Activated CD4-positive, alpha-beta T cell treated with anti-CD3 and anti-CD28 coated beads for 36 hours (primary cell): ENCODE measurements at regions not wholly inside any gene's neighbourhood (a gene's known extent, or its start where the extent isn't known, plus 50 kb on each side); places are given as distances from the start of the nearest gene placed in this dataset.

Source experiments
- ATAC-seq: fragments of 200-7000 bp; cut with Tn5 transposase; one replicate; pipeline ENCODE4 v1.10.0; 2021; ENCODE audit warnings: mild to moderate bottlenecking, moderate library complexity
- CTCF ChIA-PET: fragments of 350-600 bp; sonication (Branson Sonifier 250); formaldehyde crosslinking; loops from one replicate; lab custom pipeline; 2021; ENCODE audit warnings: antibody characterized with exemption; lab: Charles Lee
- POLR2A ChIA-PET: fragments of 350-600 bp; sonication (Branson Sonifier 250); formaldehyde crosslinking; loops from one replicate; lab custom pipeline; 2021; ENCODE audit warnings: antibody characterized with exemption, inconsistent platforms; lab: Charles Lee
- DNase-seq: peaks from one replicate; pipeline ENCODE4 v3.0.0-alpha.2; 2020
- H3K27ac Mint-ChIP-seq: one replicate; pipeline ENCODE4 v1.8.0; 2021; ENCODE audit warnings: mixed read lengths
- H3K27me3 Mint-ChIP-seq: one replicate; pipeline ENCODE4 v1.8.0; 2021; ENCODE audit warnings: mixed read lengths
- H3K36me3 Mint-ChIP-seq: one replicate; pipeline ENCODE4 v1.8.0; 2021; ENCODE audit warnings: low read depth, mixed read lengths
- H3K4me1 Mint-ChIP-seq: one replicate; pipeline ENCODE4 v1.8.0; 2021; ENCODE audit warnings: mixed read lengths
- H3K4me3 Mint-ChIP-seq: one replicate; pipeline ENCODE4 v1.8.0; 2021; ENCODE audit warnings: mild to moderate bottlenecking, moderate library complexity, mixed read lengths
- H3K9me3 Mint-ChIP-seq: one replicate; pipeline ENCODE4 v1.8.0; 2021; ENCODE audit warnings: low read depth, mixed read lengths
- intact Hi-C, 2 experiments: fragments of 100-400 bp; cut with DNase I in 1 of 2; cut with micrococcal nuclease in 1 of 2; formaldehyde crosslinking; loops; one replicate each; pipeline versions ENCODE4 v1.14.2 to v1.15.1; 2022 to 2024; cut with DNase I, micrococcal nuclease

DNA sequence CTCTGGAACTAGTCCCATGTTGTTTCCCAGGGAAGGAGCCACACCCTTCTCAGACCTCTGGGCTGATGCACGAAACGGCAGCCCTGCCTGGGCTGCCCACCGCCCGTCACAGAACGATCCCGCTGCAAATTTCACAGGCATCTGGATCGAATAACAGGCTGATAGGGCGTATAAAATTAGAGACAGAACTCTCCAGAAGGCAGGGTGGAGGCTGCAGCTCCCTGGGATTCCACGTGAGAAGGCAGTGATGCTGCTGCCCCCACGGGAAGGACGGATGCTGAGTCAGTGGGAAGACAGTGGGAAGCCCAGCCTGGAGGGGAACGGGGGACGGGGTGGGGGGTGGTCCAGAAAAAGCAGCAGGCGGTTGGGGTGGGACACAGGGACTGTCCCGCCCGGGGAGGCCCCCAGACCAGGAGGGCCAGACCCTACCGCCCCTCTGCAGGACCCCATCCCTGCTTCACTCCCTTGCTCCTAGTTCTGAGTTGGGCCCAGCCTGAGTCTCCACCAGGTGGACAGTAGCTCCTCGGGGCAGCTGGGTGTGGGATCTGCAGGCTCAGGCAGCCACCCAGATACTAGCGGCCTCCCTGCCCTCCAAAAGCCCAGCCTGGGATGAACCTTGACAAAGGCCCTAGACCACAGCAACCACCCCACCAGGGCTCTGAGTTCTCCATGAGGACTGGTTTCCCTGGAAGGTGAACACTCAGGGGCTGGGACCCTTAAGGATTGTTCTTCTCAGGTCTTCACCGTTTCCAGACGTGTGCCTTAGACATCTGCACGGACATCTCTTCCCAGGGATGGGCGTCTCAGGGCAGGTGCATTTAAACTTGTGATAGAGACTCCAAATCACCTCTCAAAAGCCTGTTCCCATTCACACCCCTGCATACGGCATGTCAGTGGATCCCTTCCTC is 117.8 kb downstream of the METRNL start:
- H3K27ac Mint-ChIP-seq = no peak overlapping the region
- no peaks in the 10 kb centered on the region for H3K9me3 Mint-ChIP-seq
- ATAC-seq = no peak
- peak; percentile 3 for DNase-seq
- no peaks in the 10 kb centered on the region for H3K36me3 Mint-ChIP-seq
- intact Hi-C loops = no loop called here
- ChIA-PET CTCF (interaction anchor here (0.6 kb wide), 1 partner anchor 407 kb away, joined by 3 read pairs; no protein-coding TSS in a partner anchor), POLR2A (no interaction called here)
- H3K4me3 Mint-ChIP-seq = no peak overlapping the region
- peaks cover 4% of the 10 kb centered on the region for H3K27me3 Mint-ChIP-seq
- H3K4me1 Mint-ChIP-seq = peaks cover 42% of the 10 kb centered on the region

DNA sequence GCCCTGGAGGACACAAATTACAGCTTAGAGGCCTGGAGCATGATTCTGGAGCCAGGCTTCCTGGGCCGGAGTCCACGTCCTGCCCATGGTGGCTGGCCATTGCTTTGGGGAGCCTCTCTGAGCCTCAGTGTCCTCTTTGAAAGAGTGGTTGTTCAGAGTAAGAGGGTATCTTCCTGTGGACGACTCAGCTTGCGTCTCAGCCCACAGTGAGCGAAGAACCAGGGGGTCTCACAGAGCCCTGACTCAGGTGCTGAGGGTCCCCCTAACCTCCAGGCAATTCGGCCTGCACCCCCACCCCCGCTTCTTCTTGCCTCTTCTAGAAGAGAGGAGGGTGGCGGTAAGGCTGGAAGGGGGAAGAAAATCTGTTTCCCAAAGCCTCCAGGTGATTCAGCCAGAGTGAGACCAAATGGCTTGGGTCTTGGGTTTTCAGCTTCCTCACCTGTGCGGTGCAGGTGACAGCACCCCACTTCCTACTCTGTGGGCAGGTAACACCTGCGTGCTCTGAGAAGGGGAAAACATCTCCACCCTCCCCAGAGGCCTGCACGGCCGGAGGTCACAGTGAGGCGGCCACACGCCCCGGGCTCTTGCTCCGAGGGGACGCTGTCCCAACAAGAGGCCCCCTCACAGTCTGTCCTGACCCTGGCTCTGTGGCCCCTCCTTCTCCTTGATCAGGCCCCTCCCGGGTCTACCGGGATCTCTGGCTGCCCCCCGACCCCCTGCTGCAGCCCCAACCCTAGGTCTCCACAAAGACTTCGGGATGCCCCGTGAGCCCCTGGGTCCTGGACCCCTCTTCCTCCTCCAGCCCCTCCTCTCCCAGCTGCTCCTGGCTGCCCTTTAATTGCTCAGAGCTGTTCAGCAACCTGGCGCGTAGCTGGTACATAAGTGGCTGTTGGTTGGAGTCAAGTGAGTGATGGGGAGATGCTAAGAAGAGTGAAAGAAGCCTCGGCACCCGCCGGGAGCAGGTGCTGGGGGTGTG is 119.2 kb downstream of the METRNL start:
- ATAC-seq (no peak), DNase-seq (peak; percentile 32)
- peaks cover 4% of the 10 kb centered on the region for H3K27me3 Mint-ChIP-seq
- peak overlapping the region; percentile 43 for H3K4me3 Mint-ChIP-seq
- CTCF ChIA-PET = interaction anchor here (1.0 to 1.2 kb wide), 2 partner anchors 72 to 115 kb away, joined by 3 read pairs; no protein-coding TSS in a partner anchor
- intact Hi-C loops = no loop called here
- no peaks in the 10 kb centered on the region for H3K36me3 Mint-ChIP-seq
- peak overlapping the region; percentile 92 for H3K27ac Mint-ChIP-seq
- H3K9me3 Mint-ChIP-seq = no peaks in the 10 kb centered on the region
- POLR2A ChIA-PET = interaction anchor here (0.7 kb wide), 1 partner anchor 418 kb away, joined by 3 read pairs; no protein-coding TSS in a partner anchor
- peaks cover 40% of the 10 kb centered on the region for H3K4me1 Mint-ChIP-seq

DNA sequence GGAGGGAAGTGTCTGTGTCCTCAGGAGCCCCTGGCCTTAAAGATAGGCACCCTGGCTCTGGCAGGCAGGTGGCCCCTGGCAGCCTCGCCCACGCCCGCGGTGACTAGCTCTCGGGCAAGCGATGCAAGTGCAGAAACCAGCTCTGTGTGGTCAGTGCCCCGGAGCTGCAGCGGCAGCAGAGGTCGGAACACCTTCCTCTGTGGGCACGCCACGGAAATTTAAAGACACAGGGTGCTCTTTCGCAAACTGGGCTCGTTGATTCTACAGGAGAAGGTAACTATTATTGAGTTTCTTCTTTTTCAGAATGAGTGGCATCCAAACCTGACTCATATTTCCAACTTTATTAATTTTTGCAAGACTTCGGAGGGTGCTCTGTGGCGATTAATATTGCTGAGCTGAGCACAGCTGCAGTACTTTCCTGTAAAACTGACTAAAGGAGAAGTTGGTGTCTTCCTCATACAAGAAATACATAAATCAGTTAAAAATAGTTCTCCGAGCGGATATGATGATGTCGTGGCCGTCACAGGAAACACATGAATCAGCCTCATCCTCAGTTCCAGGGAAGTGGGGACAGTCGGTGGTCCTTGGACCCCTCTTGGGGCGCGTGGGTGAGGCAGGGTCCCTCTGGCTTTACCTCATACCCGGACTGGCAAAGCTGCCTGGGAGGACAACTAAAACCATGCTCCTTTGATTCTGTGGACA is 120.2 kb downstream of the METRNL start:
- Mint-ChIP-seq H3K9me3 (no peaks in the 10 kb centered on the region), H3K27ac (peak overlapping the region; percentile 92), H3K36me3 (no peaks in the 10 kb centered on the region), H3K4me1 (peaks cover 33% of the 10 kb centered on the region), H3K4me3 (peak overlapping the region; percentile 43), H3K27me3 (peaks cover 4% of the 10 kb centered on the region)
- POLR2A ChIA-PET = interaction anchor here (0.7 kb wide), 1 partner anchor 419 kb away, joined by 3 read pairs; no protein-coding TSS in a partner anchor
- CTCF ChIA-PET = interaction anchor here (0.6 to 1.2 kb wide), 6 partner anchors 17 to 780 kb away, joined by 3 read pairs; no protein-coding TSS in a partner anchor
- ATAC-seq (peak; percentile 57), DNase-seq (peak; percentile 81)
- intact Hi-C loops = loop anchor here in 1 of 2 experiments (1.0 kb wide), 1 partner anchor 116 kb away; no protein-coding TSS in a partner anchor

DNA sequence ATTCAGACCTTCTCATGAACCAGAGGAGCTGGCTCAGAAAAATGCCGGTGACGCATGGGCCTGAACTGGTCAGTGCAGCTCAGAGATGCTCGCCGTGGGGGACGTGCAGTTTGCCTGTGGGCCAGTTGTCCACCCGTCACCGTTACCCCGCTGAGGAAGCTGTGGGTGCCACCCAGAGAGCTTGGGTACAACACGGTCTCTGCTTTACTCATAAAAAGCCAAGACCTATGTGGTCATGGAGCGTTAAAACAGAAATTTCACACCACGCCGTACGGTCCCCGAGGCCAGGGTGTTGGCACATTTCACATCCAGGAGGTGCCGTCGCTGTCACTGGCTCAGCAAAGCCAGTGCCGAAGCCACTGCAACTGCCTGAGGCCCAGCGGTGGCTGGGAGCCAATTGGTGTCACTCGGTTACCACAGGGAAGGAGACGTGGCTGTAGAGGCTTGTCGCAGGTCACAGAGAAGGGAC is 120.9 kb downstream of the METRNL start:
- CTCF ChIA-PET = interaction anchor here (0.6 to 1.2 kb wide), 5 partner anchors 54 to 780 kb away, joined by 3 read pairs; no protein-coding TSS in a partner anchor
- intact Hi-C loops = loop anchor here in 1 of 2 experiments (1.0 kb wide), 1 partner anchor 117 kb away; no protein-coding TSS in a partner anchor
- peak; percentile 85 for DNase-seq
- peak; percentile 75 for ATAC-seq
- Mint-ChIP-seq H3K4me1 (peaks cover 30% of the 10 kb centered on the region), H3K4me3 (peak overlapping the region; percentile 43), H3K27ac (peak overlapping the region; percentile 92), H3K27me3 (peaks cover 4% of the 10 kb centered on the region), H3K9me3 (no peaks in the 10 kb centered on the region), H3K36me3 (no peaks in the 10 kb centered on the region)
- POLR2A ChIA-PET = no interaction called here

DNA sequence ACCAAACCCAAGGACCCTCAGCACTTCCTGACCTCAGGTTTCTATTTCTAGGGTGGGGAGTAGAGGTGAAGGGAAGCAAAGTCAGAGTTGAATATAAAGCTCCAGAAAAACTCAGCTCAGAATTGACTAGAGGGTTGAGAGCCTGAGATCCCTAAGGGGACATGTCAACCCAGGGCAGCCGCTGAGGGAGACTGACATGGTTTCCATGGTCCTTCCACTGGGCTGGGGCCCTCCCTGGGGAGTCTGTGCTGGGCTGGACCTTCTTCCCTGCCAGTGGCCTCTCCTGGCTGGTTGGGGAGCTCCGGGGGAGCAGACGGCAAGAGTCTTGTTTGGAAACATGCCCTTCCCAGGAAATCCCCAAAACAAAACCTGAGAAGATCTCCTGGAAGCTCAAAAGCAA is 121.3 kb downstream of the METRNL start:
- CTCF ChIA-PET = interaction anchor here (0.8 to 1.2 kb wide), 3 partner anchors 55 to 419 kb away, joined by 3 read pairs; no protein-coding TSS in a partner anchor
- Mint-ChIP-seq H3K27me3 (peaks cover 4% of the 10 kb centered on the region), H3K9me3 (no peaks in the 10 kb centered on the region), H3K4me3 (no peak overlapping the region), H3K36me3 (no peaks in the 10 kb centered on the region), H3K27ac (peak overlapping the region; percentile 92), H3K4me1 (peaks cover 30% of the 10 kb centered on the region)
- POLR2A ChIA-PET = no interaction called here
- no peak for DNase-seq
- ATAC-seq = no peak
- intact Hi-C loops = loop anchor here in 1 of 2 experiments (1.0 kb wide), 1 partner anchor 117 kb away; no protein-coding TSS in a partner anchor

DNA sequence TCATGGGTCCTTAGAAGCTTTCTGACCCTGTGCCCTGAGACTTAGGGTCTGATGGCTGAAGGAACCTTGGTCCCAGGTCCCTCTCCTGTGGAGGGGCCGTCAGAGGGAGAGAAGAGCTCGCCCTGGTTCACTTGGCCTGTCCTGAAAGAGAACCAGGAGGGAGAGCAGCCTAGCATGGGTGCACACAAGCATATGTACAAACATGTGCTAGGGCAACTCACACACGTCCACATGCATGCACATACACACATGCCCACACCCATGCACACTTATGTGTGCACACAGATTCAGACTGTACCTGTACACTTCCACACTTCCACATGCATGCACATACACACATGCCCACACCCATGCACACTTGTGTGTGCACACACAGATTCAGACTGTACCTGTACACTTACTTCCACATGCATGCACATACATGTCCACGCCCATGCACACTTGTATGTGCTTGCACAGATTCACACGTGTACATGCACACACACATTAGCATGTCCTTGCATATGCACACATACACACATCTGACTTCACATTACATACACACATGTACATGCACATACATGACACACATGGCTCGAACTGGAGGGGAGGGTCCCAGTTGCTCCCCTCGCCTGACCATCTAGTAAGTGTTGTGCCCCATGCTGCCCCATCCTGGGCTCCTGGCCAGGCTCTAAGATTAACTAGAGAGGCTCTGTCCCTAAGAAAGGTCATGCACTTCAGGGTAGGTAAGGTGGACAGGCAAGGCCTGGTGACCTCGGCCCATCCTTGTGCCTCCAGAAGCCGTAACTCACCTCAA is 122.0 kb downstream of the METRNL start:
- DNase-seq (peak; percentile 4), ATAC-seq (no peak)
- peak overlapping the region; percentile 92 for H3K27ac Mint-ChIP-seq
- H3K9me3 Mint-ChIP-seq = no peaks in the 10 kb centered on the region
- H3K4me3 Mint-ChIP-seq = no peak overlapping the region
- intact Hi-C loops = no loop called here
- ChIA-PET POLR2A (interaction anchor here (0.6 kb wide), 1 partner anchor 9 kb away, joined by 3 read pairs; no protein-coding TSS in a partner anchor), CTCF (interaction anchor here (0.6 to 1.1 kb wide), 3 partner anchors 55 to 293 kb away, joined by 3 read pairs; no protein-coding TSS in a partner anchor)
- peaks cover 4% of the 10 kb centered on the region for H3K27me3 Mint-ChIP-seq
- H3K4me1 Mint-ChIP-seq = peaks cover 30% of the 10 kb centered on the region
- H3K36me3 Mint-ChIP-seq = no peaks in the 10 kb centered on the region

DNA sequence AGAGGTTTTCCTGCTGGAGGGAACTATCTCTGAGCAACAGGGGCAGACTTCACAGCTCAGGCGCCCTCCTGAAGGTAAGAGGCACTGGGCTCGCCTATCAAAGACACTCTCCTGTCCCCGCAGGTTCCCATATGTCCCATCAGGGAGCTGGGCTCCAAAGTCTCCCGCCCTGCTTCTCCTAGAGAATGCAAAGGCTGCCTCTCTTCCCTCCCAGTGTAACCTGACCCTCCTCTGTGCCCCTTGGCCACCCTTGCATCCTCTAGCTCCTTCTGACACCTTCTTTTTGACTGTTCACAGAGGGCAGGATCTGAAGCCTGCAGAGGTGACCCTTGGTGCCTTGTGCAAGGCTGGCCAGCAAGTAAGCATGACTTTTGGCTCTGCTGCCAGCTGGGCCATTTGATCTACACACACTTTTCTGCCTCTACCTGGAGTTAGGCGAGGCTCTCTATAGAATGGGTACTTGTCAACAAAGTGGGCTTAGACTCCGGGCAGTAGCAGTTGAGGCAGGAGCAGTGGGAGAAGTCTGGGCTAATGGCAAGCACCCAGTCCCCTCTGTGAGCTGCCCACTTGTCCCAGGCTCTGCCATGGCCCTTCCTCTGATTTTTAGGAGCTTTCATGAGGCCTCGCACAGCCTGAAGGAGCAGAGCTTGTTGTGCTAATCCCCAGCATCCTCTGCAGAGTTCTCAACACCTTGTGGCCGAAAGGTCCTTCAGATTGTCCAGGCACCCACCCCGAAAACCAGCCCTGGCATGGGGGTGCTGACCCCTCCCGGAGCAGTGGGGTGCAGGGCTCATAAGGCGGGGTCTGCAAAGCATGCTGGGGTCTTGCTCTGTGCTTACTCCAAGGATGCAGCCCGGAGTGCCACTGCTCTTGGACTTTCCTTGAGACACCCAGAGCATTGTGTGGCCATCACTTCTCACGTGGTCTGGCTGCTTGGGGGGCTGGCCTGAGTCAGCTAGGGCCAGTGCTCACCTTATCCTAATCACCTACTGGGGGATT is 122.9 kb downstream of the METRNL start:
- Mint-ChIP-seq H3K9me3 (no peaks in the 10 kb centered on the region), H3K4me3 (no peak overlapping the region), H3K27ac (no peak overlapping the region), H3K4me1 (peaks cover 30% of the 10 kb centered on the region), H3K27me3 (peaks cover 4% of the 10 kb centered on the region), H3K36me3 (no peaks in the 10 kb centered on the region)
- intact Hi-C loops = no loop called here
- ChIA-PET CTCF (interaction anchor here (0.6 to 1.2 kb wide), 3 partner anchors 56 to 303 kb away, joined by 3 read pairs; no protein-coding TSS in a partner anchor), POLR2A (interaction anchor here (0.6 kb wide), 1 partner anchor 10 kb away, joined by 3 read pairs; no protein-coding TSS in a partner anchor)
- peak; percentile 7 for DNase-seq
- ATAC-seq = no peak

DNA sequence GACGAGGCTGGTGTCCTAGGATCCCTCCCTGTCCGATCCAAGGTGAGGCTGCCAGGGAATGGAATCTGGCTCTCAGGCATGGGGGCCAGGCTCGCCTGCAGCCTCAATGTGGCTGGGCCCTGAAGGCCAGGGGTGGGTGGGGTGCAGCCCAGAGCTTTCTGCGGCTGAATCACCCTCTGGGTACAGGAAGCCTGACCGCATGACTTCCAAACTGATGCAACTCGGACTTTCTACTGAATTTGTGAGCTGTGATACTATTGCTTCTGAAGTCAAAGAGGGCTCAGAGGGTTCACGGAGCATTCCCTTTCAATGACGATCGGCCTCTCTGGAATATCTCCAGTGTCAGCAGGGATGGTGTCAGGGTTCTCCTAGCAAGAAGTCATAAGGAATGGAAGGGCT is 123.7 kb downstream of the METRNL start:
- POLR2A ChIA-PET = no interaction called here
- Mint-ChIP-seq H3K27ac (no peak overlapping the region), H3K36me3 (no peaks in the 10 kb centered on the region), H3K9me3 (no peaks in the 10 kb centered on the region), H3K27me3 (peaks cover 4% of the 10 kb centered on the region), H3K4me3 (no peak overlapping the region), H3K4me1 (peaks cover 30% of the 10 kb centered on the region)
- DNase-seq (peak; percentile 14), ATAC-seq (no peak)
- intact Hi-C loops = no loop called here
- CTCF ChIA-PET = interaction anchor here (1.2 kb wide), 1 partner anchor 304 kb away, joined by 3 read pairs; no protein-coding TSS in a partner anchor
